ENCODE measurements at regions not wholly inside any gene's neighbourhood (a gene's known extent, or its start where the extent isn't known, plus 50 kb on each side); places are given as distances from the start of the nearest gene placed in this dataset.

DNA sequence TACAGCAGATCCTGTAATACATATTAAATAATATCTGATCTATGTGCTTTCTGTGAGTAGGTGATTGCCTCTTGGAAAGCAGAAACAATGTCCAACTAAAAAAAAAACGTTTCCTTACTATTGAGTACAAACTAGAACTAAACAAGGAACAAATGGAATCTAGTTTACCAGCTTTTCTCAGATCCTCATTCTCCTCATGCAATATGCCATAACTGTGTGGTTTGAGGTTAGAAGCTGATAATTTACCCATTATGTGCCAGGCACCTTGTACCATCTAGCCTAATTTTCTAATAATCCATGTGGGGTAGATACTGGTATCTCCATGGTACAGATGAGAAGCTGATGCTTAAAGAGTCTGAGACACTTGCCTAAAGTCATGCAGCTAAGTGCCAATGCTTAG is 154.7 kb downstream of the PTGER3 start:
- TF ChIP-seq, protein P1, sequence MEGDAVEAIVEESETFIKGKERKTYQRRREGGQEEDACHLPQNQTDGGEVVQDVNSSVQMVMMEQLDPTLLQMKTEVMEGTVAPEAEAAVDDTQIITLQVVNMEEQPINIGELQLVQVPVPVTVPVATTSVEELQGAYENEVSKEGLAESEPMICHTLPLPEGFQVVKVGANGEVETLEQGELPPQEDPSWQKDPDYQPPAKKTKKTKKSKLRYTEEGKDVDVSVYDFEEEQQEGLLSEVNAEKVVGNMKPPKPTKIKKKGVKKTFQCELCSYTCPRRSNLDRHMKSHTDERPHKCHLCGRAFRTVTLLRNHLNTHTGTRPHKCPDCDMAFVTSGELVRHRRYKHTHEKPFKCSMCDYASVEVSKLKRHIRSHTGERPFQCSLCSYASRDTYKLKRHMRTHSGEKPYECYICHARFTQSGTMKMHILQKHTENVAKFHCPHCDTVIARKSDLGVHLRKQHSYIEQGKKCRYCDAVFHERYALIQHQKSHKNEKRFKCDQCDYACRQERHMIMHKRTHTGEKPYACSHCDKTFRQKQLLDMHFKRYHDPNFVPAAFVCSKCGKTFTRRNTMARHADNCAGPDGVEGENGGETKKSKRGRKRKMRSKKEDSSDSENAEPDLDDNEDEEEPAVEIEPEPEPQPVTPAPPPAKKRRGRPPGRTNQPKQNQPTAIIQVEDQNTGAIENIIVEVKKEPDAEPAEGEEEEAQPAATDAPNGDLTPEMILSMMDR (IDR thresholded peaks at IDR 0.05): no peak
- TF ChIP-seq POLR2A (IDR thresholded peaks at IDR 0.05) (no peak), EP300 (IDR thresholded peaks at IDR 0.05; ENCODE audit: low read depth) (no peak), POLR2AphosphoS5 (IDR thresholded peaks at IDR 0.05) (no peak)
